Activated CD8-positive, alpha-beta memory T cell treated with anti-CD3 and anti-CD28 coated beads, Interleukin-2, amount 10 ng/mL, durations not matched to agents 7 days and 5 days (primary cell): ENCODE measurements at regions not wholly inside any gene's neighbourhood (a gene's known extent, or its start where the extent isn't known, plus 50 kb on each side); places are given as distances from the start of the nearest gene placed in this dataset.

ENCODE experiments used
- ATAC-seq: fragments of 150-1000 bp; cut with Tn5 transposase; one replicate; pipeline ENCODE4 v1.10.0; 2021; ENCODE audit warnings: moderate library complexity
- CTCF ChIA-PET: fragments of 350-600 bp; sonication (Branson Sonifier 250); formaldehyde crosslinking; loops from one replicate; lab custom pipeline; 2021; ENCODE audit warnings: antibody characterized with exemption; lab: Charles Lee
- DNase-seq: peaks from one replicate; pipeline ENCODE4 v3.0.0-alpha.2; 2020
- H3K27ac Mint-ChIP-seq: one replicate; pipeline ENCODE4 v1.8.0; 2021; ENCODE audit warnings: mild to moderate bottlenecking, mixed read lengths
- H3K27me3 Mint-ChIP-seq: one replicate; pipeline ENCODE4 v1.8.0; 2021; ENCODE audit warnings: mixed read lengths
- H3K36me3 Mint-ChIP-seq: one replicate; pipeline ENCODE4 v1.8.0; 2021; ENCODE audit warnings: mild to moderate bottlenecking, mixed read lengths
- H3K4me1 Mint-ChIP-seq: one replicate; pipeline ENCODE4 v1.8.0; 2021; ENCODE audit warnings: mixed read lengths
- H3K4me3 Mint-ChIP-seq: one replicate; pipeline ENCODE4 v1.8.0; 2021; ENCODE audit warnings: mild to moderate bottlenecking, moderate library complexity, mixed read lengths
- H3K9me3 Mint-ChIP-seq: one replicate; pipeline ENCODE4 v1.8.0; 2022; ENCODE audit warnings: low read depth, mixed read lengths

GRCh38 chr4:178264001-178264400 lies 821.8 kb upstream of the AGA start:
- Mint-ChIP-seq H3K27me3 (no peaks in the 10 kb centered on the region), H3K9me3 (peaks cover 8% of the 10 kb centered on the region), H3K36me3 (no peaks in the 10 kb centered on the region), H3K4me1 (no peaks in the 10 kb centered on the region), H3K27ac (no peak overlapping the region), H3K4me3 (no peak overlapping the region)
- DNase-seq (no peak), ATAC-seq (no peak)
- CTCF ChIA-PET, result no interaction called here

GRCh38 chr4:178271386-178271785 lies 829.1 kb upstream of the AGA start:
- Mint-ChIP-seq H3K36me3 (no peaks in the 10 kb centered on the region), H3K27ac (no peak overlapping the region), H3K9me3 (peaks cover 11% of the 10 kb centered on the region), H3K4me3 (no peak overlapping the region), H3K27me3 (no peaks in the 10 kb centered on the region), H3K4me1 (no peaks in the 10 kb centered on the region)
- CTCF ChIA-PET, result no interaction called here
- ATAC-seq (no peak), DNase-seq (no peak)

GRCh38 chr4:178273168-178273567 lies 830.9 kb upstream of the AGA start:
- no peaks in the 10 kb centered on the region for H3K27me3 Mint-ChIP-seq

GRCh38 chr4:178275671-178276360 lies 833.6 kb upstream of the AGA start:
- no peak overlapping the region for H3K4me3 Mint-ChIP-seq
- ATAC-seq (no peak), DNase-seq (no peak)
- H3K27ac Mint-ChIP-seq, result no peak overlapping the region
- CTCF ChIA-PET, result no interaction called here
- no peaks in the 10 kb centered on the region for H3K36me3 Mint-ChIP-seq
- no peaks in the 10 kb centered on the region for H3K27me3 Mint-ChIP-seq
- H3K4me1 Mint-ChIP-seq, result no peaks in the 10 kb centered on the region
- H3K9me3 Mint-ChIP-seq, result peaks cover 5% of the 10 kb centered on the region

More at GRCh38 chr4:178273168-178273567, 830.9 kb upstream of the AGA start:
- DNase-seq (no peak), ATAC-seq (no peak)
- Mint-ChIP-seq H3K4me1 (no peaks in the 10 kb centered on the region), H3K27ac (no peak overlapping the region), H3K9me3 (peaks cover 6% of the 10 kb centered on the region), H3K36me3 (no peaks in the 10 kb centered on the region), H3K4me3 (no peak overlapping the region)
- CTCF ChIA-PET, result no interaction called here

GRCh38 chr4:178280362-178280761 lies 838.1 kb upstream of the AGA start:
- ATAC-seq (no peak), DNase-seq (no peak)
- Mint-ChIP-seq H3K4me3 (no peak overlapping the region), H3K36me3 (no peaks in the 10 kb centered on the region), H3K4me1 (no peaks in the 10 kb centered on the region), H3K27ac (no peak overlapping the region), H3K9me3 (peaks cover 8% of the 10 kb centered on the region), H3K27me3 (no peaks in the 10 kb centered on the region)
- CTCF ChIA-PET, result no interaction called here

GRCh38 chr4:178288462-178288861 lies 846.2 kb upstream of the AGA start:
- Mint-ChIP-seq H3K36me3 (no peaks in the 10 kb centered on the region), H3K4me1 (no peaks in the 10 kb centered on the region), H3K4me3 (no peak overlapping the region), H3K27ac (no peak overlapping the region), H3K27me3 (no peaks in the 10 kb centered on the region), H3K9me3 (no peaks in the 10 kb centered on the region)
- ATAC-seq, result no peak
- CTCF ChIA-PET, result no interaction called here
- no peak for DNase-seq

- CTCF ChIA-PET, result no interaction called here
- DNase-seq (no peak), ATAC-seq (no peak)
These were observed 851.4 kb upstream of the AGA start for GRCh38 chr4:178293601-178294000.

GRCh38 chr4:178296669-178297068 lies 854.4 kb upstream of the AGA start:
- DNase-seq (no peak), ATAC-seq (no peak)
- no peaks in the 10 kb centered on the region for H3K36me3 Mint-ChIP-seq
- H3K9me3 Mint-ChIP-seq, result no peaks in the 10 kb centered on the region
- H3K27me3 Mint-ChIP-seq, result no peaks in the 10 kb centered on the region
- no peak overlapping the region for H3K27ac Mint-ChIP-seq
- H3K4me3 Mint-ChIP-seq, result no peak overlapping the region
- CTCF ChIA-PET, result no interaction called here
- H3K4me1 Mint-ChIP-seq, result no peaks in the 10 kb centered on the region

More at GRCh38 chr4:178293601-178294000, 851.4 kb upstream of the AGA start:
- Mint-ChIP-seq H3K9me3 (no peaks in the 10 kb centered on the region), H3K27me3 (no peaks in the 10 kb centered on the region), H3K4me1 (no peaks in the 10 kb centered on the region), H3K4me3 (no peak overlapping the region), H3K27ac (no peak overlapping the region), H3K36me3 (no peaks in the 10 kb centered on the region)

GRCh38 chr4:178306565-178306964 lies 864.3 kb upstream of the AGA start:
- H3K9me3 Mint-ChIP-seq, result no peaks in the 10 kb centered on the region
- DNase-seq, result no peak
- no peaks in the 10 kb centered on the region for H3K36me3 Mint-ChIP-seq
- no peaks in the 10 kb centered on the region for H3K27me3 Mint-ChIP-seq
- H3K4me3 Mint-ChIP-seq, result no peak overlapping the region
- no peak for ATAC-seq
- H3K27ac Mint-ChIP-seq, result no peak overlapping the region
- CTCF ChIA-PET, result no interaction called here
- H3K4me1 Mint-ChIP-seq, result no peaks in the 10 kb centered on the region

- Mint-ChIP-seq H3K27me3 (no peaks in the 10 kb centered on the region), H3K4me1 (no peaks in the 10 kb centered on the region), H3K4me3 (no peak overlapping the region), H3K27ac (no peak overlapping the region), H3K9me3 (no peaks in the 10 kb centered on the region), H3K36me3 (no peaks in the 10 kb centered on the region)
- ATAC-seq, result no peak
- CTCF ChIA-PET, result no interaction called here
- DNase-seq, result no peak
These were observed 867.7 kb upstream of the AGA start for GRCh38 chr4:178309890-178310289.

- Mint-ChIP-seq H3K27me3 (no peaks in the 10 kb centered on the region), H3K36me3 (no peaks in the 10 kb centered on the region), H3K4me1 (no peaks in the 10 kb centered on the region), H3K27ac (no peak overlapping the region), H3K9me3 (no peaks in the 10 kb centered on the region), H3K4me3 (no peak overlapping the region)
- ATAC-seq, result no peak
- no peak for DNase-seq
- CTCF ChIA-PET, result no interaction called here
These were observed 869.8 kb upstream of the AGA start for GRCh38 chr4:178311997-178312396.

- no peaks in the 10 kb centered on the region for H3K36me3 Mint-ChIP-seq
- CTCF ChIA-PET, result no interaction called here
- H3K4me3 Mint-ChIP-seq, result no peak overlapping the region
- no peaks in the 10 kb centered on the region for H3K4me1 Mint-ChIP-seq
- H3K27ac Mint-ChIP-seq, result no peak overlapping the region
- ATAC-seq, result no peak
- no peak for DNase-seq
- no peaks in the 10 kb centered on the region for H3K27me3 Mint-ChIP-seq
- H3K9me3 Mint-ChIP-seq, result peaks cover 2% of the 10 kb centered on the region
These were observed 872.0 kb upstream of the AGA start for GRCh38 chr4:178314287-178314686.

GRCh38 chr4:178316211-178316610 lies 874.0 kb upstream of the AGA start:
- CTCF ChIA-PET, result no interaction called here
- Mint-ChIP-seq H3K27ac (no peak overlapping the region), H3K4me3 (no peak overlapping the region)

GRCh38 chr4:178320003-178320402 lies 877.8 kb upstream of the AGA start:
- no peak for DNase-seq
- Mint-ChIP-seq H3K4me3 (no peak overlapping the region), H3K36me3 (peaks cover 1% of the 10 kb centered on the region), H3K27ac (no peak overlapping the region), H3K9me3 (peaks cover 8% of the 10 kb centered on the region), H3K4me1 (no peaks in the 10 kb centered on the region), H3K27me3 (no peaks in the 10 kb centered on the region)
- no peak for ATAC-seq
- CTCF ChIA-PET, result no interaction called here

More at GRCh38 chr4:178316211-178316610, 874.0 kb upstream of the AGA start:
- H3K9me3 Mint-ChIP-seq, result peaks cover 7% of the 10 kb centered on the region
- DNase-seq (no peak), ATAC-seq (no peak)
- H3K27me3 Mint-ChIP-seq, result no peaks in the 10 kb centered on the region
- peaks cover under 1% of the 10 kb centered on the region for H3K36me3 Mint-ChIP-seq
- H3K4me1 Mint-ChIP-seq, result no peaks in the 10 kb centered on the region
